ENCODE measurements at regions not wholly inside any gene's neighbourhood (a gene's known extent, or its start where the extent isn't known, plus 50 kb on each side); places are given as distances from the start of the nearest gene placed in this dataset.
A peak's percentile ranks its signal among the peaks of the same experiment; 100 is the strongest.

GRCh38 chr11:122209619-122210366 is 93.8 kb upstream of the BLID start:
- Histone ChIP-seq H3K4me1 (ENCODE audit: control insufficient read depth, insufficient read depth, low read length) (peaks cover 17% of the 10 kb centered on the region), H3K27ac (ENCODE audit: low read length) (no peak overlapping the region), H3K27me3 (ENCODE audit: control insufficient read depth, insufficient read depth, low read length) (no peaks in the 10 kb centered on the region), H3K9me3 (replicated peaks; ENCODE audit: control insufficient read depth, low read depth, low read length) (no peaks in the 10 kb centered on the region), H3K4me3 (ENCODE audit: low read length) (no peak overlapping the region), H3K36me3 (ENCODE audit: control insufficient read depth, insufficient read depth, low read length) (no peaks in the 10 kb centered on the region)
- DNase-seq: peak; percentile 88
- no CpG with 5 or more reads among the region's 4 CpGs for WGBS (ENCODE audit: insufficient coverage)

GRCh38 chr11:122207921-122208764 is 92.1 kb upstream of the BLID start:
- Histone ChIP-seq H3K27ac (ENCODE audit: low read length) (peak overlapping the region; percentile 66), H3K4me3 (ENCODE audit: low read length) (no peak overlapping the region), H3K9me3 (replicated peaks; ENCODE audit: control insufficient read depth, low read depth, low read length) (no peaks in the 10 kb centered on the region), H3K27me3 (ENCODE audit: control insufficient read depth, insufficient read depth, low read length) (no peaks in the 10 kb centered on the region), H3K4me1 (ENCODE audit: control insufficient read depth, insufficient read depth, low read length) (peaks cover 19% of the 10 kb centered on the region), H3K36me3 (ENCODE audit: control insufficient read depth, insufficient read depth, low read length) (no peaks in the 10 kb centered on the region)
- WGBS (ENCODE audit: insufficient coverage): no CpG with 5 or more reads among the region's 8 CpGs
- no peak for DNase-seq

GRCh38 chr11:122207505-122207904 is 91.5 kb upstream of the BLID start:
- no peak overlapping the region for H3K4me3 ChIP-seq (ENCODE audit: low read length)
- 12% methylated on average over 5 of the region's 8 CpGs for WGBS (ENCODE audit: insufficient coverage)
- peak; percentile 96 for DNase-seq
- H3K27me3 ChIP-seq (ENCODE audit: control insufficient read depth, insufficient read depth, low read length): no peaks in the 10 kb centered on the region
- H3K9me3 ChIP-seq (replicated peaks; ENCODE audit: control insufficient read depth, low read depth, low read length): no peaks in the 10 kb centered on the region
- H3K36me3 ChIP-seq (ENCODE audit: control insufficient read depth, insufficient read depth, low read length): no peaks in the 10 kb centered on the region
- H3K4me1 ChIP-seq (ENCODE audit: control insufficient read depth, insufficient read depth, low read length): peaks cover 24% of the 10 kb centered on the region
- H3K27ac ChIP-seq (ENCODE audit: low read length): peak overlapping the region; percentile 66

- H3K4me1 ChIP-seq (ENCODE audit: control insufficient read depth, insufficient read depth, low read length): peaks cover 26% of the 10 kb centered on the region
- no peaks in the 10 kb centered on the region for H3K9me3 ChIP-seq (replicated peaks; ENCODE audit: control insufficient read depth, low read depth, low read length)
- 77% methylated on average over 2 of the region's 5 CpGs for WGBS (ENCODE audit: insufficient coverage)
- no peaks in the 10 kb centered on the region for H3K36me3 ChIP-seq (ENCODE audit: control insufficient read depth, insufficient read depth, low read length)
- H3K4me3 ChIP-seq (ENCODE audit: low read length): no peak overlapping the region
- H3K27me3 ChIP-seq (ENCODE audit: control insufficient read depth, insufficient read depth, low read length): no peaks in the 10 kb centered on the region
- H3K27ac ChIP-seq (ENCODE audit: low read length): no peak overlapping the region
- no peak for DNase-seq
Measured at GRCh38 chr11:122205036-122205435, 89.0 kb upstream of the BLID start.

- DNase-seq: no peak
- Histone ChIP-seq H3K27me3 (ENCODE audit: control insufficient read depth, insufficient read depth, low read length) (no peaks in the 10 kb centered on the region), H3K4me1 (ENCODE audit: control insufficient read depth, insufficient read depth, low read length) (peaks cover 20% of the 10 kb centered on the region), H3K9me3 (replicated peaks; ENCODE audit: control insufficient read depth, low read depth, low read length) (no peaks in the 10 kb centered on the region), H3K27ac (ENCODE audit: low read length) (no peak overlapping the region), H3K4me3 (ENCODE audit: low read length) (no peak overlapping the region), H3K36me3 (ENCODE audit: control insufficient read depth, insufficient read depth, low read length) (no peaks in the 10 kb centered on the region)
- no CpG with 5 or more reads among the region's 5 CpGs for WGBS (ENCODE audit: insufficient coverage)
Measured at GRCh38 chr11:122204206-122204605, 88.2 kb upstream of the BLID start.

- peak; percentile 88 for DNase-seq
- Histone ChIP-seq H3K9me3 (replicated peaks; ENCODE audit: control insufficient read depth, low read depth, low read length) (no peaks in the 10 kb centered on the region), H3K4me1 (ENCODE audit: control insufficient read depth, insufficient read depth, low read length) (peaks cover 16% of the 10 kb centered on the region), H3K36me3 (ENCODE audit: control insufficient read depth, insufficient read depth, low read length) (no peaks in the 10 kb centered on the region), H3K4me3 (ENCODE audit: low read length) (peak overlapping the region; percentile 47), H3K27ac (ENCODE audit: low read length) (peak overlapping the region; percentile 74), H3K27me3 (ENCODE audit: control insufficient read depth, insufficient read depth, low read length) (no peaks in the 10 kb centered on the region)
- WGBS (ENCODE audit: insufficient coverage): 7% methylated on average over 14 of the region's 19 CpGs
Measured at GRCh38 chr11:122202951-122203456, 87.0 kb upstream of the BLID start.

GRCh38 chr11:122202161-122202950 is 86.3 kb upstream of the BLID start:
- H3K36me3 ChIP-seq (ENCODE audit: control insufficient read depth, insufficient read depth, low read length): no peaks in the 10 kb centered on the region
- H3K27ac ChIP-seq (ENCODE audit: low read length): peak overlapping the region; percentile 74
- peaks cover 11% of the 10 kb centered on the region for H3K4me1 ChIP-seq (ENCODE audit: control insufficient read depth, insufficient read depth, low read length)
- 29% methylated on average over 10 of the region's 16 CpGs for WGBS (ENCODE audit: insufficient coverage)
- H3K27me3 ChIP-seq (ENCODE audit: control insufficient read depth, insufficient read depth, low read length): no peaks in the 10 kb centered on the region
- no peaks in the 10 kb centered on the region for H3K9me3 ChIP-seq (replicated peaks; ENCODE audit: control insufficient read depth, low read depth, low read length)
- peak; percentile 80 for DNase-seq
- peak overlapping the region; percentile 47 for H3K4me3 ChIP-seq (ENCODE audit: low read length)

- Histone ChIP-seq H3K9me3 (replicated peaks; ENCODE audit: control insufficient read depth, low read depth, low read length) (no peaks in the 10 kb centered on the region), H3K36me3 (ENCODE audit: control insufficient read depth, insufficient read depth, low read length) (no peaks in the 10 kb centered on the region), H3K4me3 (ENCODE audit: low read length) (no peak overlapping the region), H3K27ac (ENCODE audit: low read length) (no peak overlapping the region), H3K4me1 (ENCODE audit: control insufficient read depth, insufficient read depth, low read length) (peaks cover 8% of the 10 kb centered on the region), H3K27me3 (ENCODE audit: control insufficient read depth, insufficient read depth, low read length) (no peaks in the 10 kb centered on the region)
- DNase-seq: no peak
- whole genome bisulfite sequencing (ENCODE audit: insufficient coverage): 58% methylated on average over 2 of the region's 4 CpGs
Measured at GRCh38 chr11:122201106-122201505, 85.1 kb upstream of the BLID start.

GRCh38 chr11:122199661-122200060 is 83.6 kb upstream of the BLID start:
- Histone ChIP-seq H3K4me1 (ENCODE audit: control insufficient read depth, insufficient read depth, low read length) (peaks cover 8% of the 10 kb centered on the region), H3K4me3 (ENCODE audit: low read length) (no peak overlapping the region), H3K27ac (ENCODE audit: low read length) (no peak overlapping the region), H3K27me3 (ENCODE audit: control insufficient read depth, insufficient read depth, low read length) (no peaks in the 10 kb centered on the region), H3K36me3 (ENCODE audit: control insufficient read depth, insufficient read depth, low read length) (no peaks in the 10 kb centered on the region), H3K9me3 (replicated peaks; ENCODE audit: control insufficient read depth, low read depth, low read length) (no peaks in the 10 kb centered on the region)
- DNase-seq: no peak
- WGBS (ENCODE audit: insufficient coverage): no CpG with 5 or more reads among the region's 3 CpGs
